Ovary (tissue), 3 donors: ENCODE measurements at regions not wholly inside any gene's neighbourhood (a gene's known extent, or its start where the extent isn't known, plus 50 kb on each side); places are given as distances from the start of the nearest gene placed in this dataset.
"Not testable (repeated sequence)": the region's sequence is repeated elsewhere in the genome, so short reads cannot be mapped to it uniquely, and the experiment has no call there.

ENCODE experiments used
- POLR2A ChIP-seq: fragments of 450-650 bp; IDR thresholded peaks from one replicate; pipeline ENCODE4 v1.6.1; 2017; ENCODE audit warnings: antibody characterized with exemption, mild to moderate bottlenecking, moderate library complexity
- TF ChIP-seq, protein P1 (sequence below), 3 donors: fragments of 450-650 bp in 2 of 3; fragments of 200-600 bp in 1 of 3; IDR thresholded peaks; one replicate each; pipeline versions ENCODE4 v1.5.1 to v1.8.0; 2016 to 2022; ENCODE audit warnings: antibody characterized with exemption in 3 of 3, mild to moderate bottlenecking in 1 of 3
- donor health status: DM: no; HTN: no; CAD: no.

DNA sequence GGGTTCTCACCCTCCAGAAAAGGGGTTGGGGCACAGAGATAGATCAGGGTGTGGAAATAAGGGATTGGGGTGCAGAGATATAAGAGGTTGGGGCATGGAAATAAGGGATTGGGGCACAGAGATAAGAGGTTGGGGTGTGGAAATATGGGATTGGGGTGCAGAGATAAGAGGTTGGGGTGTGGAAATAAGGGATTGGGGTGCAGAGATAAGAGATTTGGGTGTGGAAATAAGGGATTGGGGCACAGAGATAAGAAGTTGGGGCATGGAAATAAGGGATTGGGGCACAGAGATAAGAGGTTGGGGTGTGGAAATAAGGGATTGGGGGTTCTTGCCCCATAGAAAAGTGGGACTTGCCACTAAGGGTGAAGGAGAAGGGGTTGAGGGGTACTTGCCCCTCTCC lies 204.5 kb upstream of the TRPC7 start:
- TF ChIP-seq POLR2A = not testable (repeated sequence)
- TF ChIP-seq, protein P1, sequence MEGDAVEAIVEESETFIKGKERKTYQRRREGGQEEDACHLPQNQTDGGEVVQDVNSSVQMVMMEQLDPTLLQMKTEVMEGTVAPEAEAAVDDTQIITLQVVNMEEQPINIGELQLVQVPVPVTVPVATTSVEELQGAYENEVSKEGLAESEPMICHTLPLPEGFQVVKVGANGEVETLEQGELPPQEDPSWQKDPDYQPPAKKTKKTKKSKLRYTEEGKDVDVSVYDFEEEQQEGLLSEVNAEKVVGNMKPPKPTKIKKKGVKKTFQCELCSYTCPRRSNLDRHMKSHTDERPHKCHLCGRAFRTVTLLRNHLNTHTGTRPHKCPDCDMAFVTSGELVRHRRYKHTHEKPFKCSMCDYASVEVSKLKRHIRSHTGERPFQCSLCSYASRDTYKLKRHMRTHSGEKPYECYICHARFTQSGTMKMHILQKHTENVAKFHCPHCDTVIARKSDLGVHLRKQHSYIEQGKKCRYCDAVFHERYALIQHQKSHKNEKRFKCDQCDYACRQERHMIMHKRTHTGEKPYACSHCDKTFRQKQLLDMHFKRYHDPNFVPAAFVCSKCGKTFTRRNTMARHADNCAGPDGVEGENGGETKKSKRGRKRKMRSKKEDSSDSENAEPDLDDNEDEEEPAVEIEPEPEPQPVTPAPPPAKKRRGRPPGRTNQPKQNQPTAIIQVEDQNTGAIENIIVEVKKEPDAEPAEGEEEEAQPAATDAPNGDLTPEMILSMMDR (IDR thresholded peaks at IDR 0.05) = not testable (repeated sequence)
